Body of pancreas (tissue), 4 donors: ENCODE measurements at regions not wholly inside any gene's neighbourhood (a gene's known extent, or its start where the extent isn't known, plus 50 kb on each side); places are given as distances from the start of the nearest gene placed in this dataset.

Source experiments
- POLR2A ChIP-seq, 3 donors: fragments of 450-650 bp; IDR thresholded peaks; one replicate each; pipeline ENCODE4 v1.6.1; 2016; ENCODE audit warnings: antibody characterized with exemption in 3 of 3, mild to moderate bottlenecking in 2 of 3
- TF ChIP-seq, protein P1 (sequence below), 7 experiments: fragments of 450-650 bp in 4 of 7; fragments of 200-600 bp in 3 of 7; sonication (generic) in 3 of 7; IDR thresholded peaks; one replicate each; pipeline ENCODE4 v1.5.1; 2016 to 2019; ENCODE audit warnings: antibody characterized with exemption in 7 of 7

DNA sequence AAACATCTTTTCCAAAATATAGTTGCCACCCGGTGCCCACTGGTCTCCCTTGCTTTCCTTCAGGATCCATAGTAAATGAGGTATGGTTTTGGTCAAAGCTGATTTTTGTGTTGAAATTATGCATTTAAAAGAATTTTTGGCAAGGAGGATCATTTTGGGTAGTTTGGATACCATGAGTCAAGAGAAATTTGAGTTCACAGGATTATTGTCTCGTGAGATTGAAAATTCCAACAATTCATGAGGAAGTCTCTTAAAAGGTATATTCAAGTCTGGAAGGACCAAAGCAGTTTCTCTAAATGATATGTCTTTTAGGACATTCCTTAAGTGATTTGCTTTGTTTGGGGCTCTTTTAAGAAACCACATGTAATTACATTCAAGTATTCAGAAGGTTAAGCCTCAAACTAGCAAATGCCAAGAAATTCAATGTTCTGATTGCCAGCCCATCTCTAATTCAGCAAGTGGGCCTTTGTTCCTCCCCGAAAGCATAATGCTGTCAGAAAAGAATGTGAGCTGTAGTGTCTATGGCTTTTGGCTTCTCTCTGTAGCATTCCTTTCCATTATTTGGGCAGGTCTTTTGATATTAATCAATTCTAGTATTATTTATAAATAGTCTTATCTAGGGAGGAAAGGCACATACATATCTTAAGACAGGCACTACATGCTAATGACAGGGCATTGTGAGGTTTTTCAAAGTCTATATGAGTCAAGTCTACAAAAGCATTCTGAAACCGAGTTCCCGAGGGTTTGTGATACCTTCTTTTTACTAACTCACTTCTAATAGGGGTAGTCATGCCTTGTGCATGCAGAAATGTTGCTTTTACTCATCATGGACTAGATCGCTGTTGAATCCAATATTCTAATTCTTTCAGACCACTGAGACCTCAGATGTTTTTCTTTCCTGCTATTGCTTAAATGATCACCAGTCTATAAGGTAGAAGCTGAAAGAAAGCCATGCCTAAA is 453.9 kb downstream of the ENC1 start:
- TF ChIP-seq, protein P1, sequence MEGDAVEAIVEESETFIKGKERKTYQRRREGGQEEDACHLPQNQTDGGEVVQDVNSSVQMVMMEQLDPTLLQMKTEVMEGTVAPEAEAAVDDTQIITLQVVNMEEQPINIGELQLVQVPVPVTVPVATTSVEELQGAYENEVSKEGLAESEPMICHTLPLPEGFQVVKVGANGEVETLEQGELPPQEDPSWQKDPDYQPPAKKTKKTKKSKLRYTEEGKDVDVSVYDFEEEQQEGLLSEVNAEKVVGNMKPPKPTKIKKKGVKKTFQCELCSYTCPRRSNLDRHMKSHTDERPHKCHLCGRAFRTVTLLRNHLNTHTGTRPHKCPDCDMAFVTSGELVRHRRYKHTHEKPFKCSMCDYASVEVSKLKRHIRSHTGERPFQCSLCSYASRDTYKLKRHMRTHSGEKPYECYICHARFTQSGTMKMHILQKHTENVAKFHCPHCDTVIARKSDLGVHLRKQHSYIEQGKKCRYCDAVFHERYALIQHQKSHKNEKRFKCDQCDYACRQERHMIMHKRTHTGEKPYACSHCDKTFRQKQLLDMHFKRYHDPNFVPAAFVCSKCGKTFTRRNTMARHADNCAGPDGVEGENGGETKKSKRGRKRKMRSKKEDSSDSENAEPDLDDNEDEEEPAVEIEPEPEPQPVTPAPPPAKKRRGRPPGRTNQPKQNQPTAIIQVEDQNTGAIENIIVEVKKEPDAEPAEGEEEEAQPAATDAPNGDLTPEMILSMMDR (IDR thresholded peaks at IDR 0.05), result no peak
- TF ChIP-seq POLR2A (IDR thresholded peaks at IDR 0.05), result no peak
